ENCODE measurements at regions not wholly inside any gene's neighbourhood (a gene's known extent, or its start where the extent isn't known, plus 50 kb on each side); places are given as distances from the start of the nearest gene placed in this dataset.

- in situ Hi-C loops (cut with MboI; ENCODE audit: low pct_unique_long_range_greater_than_20kb, low sequenced_read_pairs, unreplicated experiment), result no loop called here
These were observed 334.4 kb upstream of the SALL3 start for GRCh38 chr18:78645216-78645615.

DNA sequence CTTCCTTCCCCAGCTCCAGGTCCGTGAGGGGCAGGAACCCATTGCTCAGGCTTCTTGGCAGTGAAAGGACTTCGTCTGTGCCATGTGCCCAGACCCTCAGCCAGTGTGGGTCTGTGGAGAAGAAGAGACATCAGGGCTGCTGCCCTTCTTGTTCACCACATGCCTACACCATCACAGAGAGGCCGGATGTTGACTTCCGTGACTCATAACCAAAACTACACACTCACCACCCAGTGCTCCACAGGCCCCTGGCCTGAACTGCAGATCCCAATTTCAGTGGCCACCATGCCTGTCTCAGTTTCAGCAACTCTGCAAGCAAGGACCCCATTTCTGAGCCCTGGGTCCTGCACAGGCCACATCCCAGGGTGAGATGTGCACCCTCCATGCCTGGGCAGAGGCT, 332.6 kb upstream of the SALL3 start:
- in situ Hi-C loops (cut with MboI; ENCODE audit: low pct_unique_long_range_greater_than_20kb, low sequenced_read_pairs, unreplicated experiment), result no loop called here
- TF ChIP-seq, protein P1, sequence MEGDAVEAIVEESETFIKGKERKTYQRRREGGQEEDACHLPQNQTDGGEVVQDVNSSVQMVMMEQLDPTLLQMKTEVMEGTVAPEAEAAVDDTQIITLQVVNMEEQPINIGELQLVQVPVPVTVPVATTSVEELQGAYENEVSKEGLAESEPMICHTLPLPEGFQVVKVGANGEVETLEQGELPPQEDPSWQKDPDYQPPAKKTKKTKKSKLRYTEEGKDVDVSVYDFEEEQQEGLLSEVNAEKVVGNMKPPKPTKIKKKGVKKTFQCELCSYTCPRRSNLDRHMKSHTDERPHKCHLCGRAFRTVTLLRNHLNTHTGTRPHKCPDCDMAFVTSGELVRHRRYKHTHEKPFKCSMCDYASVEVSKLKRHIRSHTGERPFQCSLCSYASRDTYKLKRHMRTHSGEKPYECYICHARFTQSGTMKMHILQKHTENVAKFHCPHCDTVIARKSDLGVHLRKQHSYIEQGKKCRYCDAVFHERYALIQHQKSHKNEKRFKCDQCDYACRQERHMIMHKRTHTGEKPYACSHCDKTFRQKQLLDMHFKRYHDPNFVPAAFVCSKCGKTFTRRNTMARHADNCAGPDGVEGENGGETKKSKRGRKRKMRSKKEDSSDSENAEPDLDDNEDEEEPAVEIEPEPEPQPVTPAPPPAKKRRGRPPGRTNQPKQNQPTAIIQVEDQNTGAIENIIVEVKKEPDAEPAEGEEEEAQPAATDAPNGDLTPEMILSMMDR (IDR thresholded peaks at IDR 0.05; ENCODE audit: extremely low read depth, insufficient read depth, missing control alignments), result no peak
- DNase-seq (ENCODE audit: low spot score), result no peak

More at GRCh38 chr18:78645216-78645615, 334.4 kb upstream of the SALL3 start:
- no peak for DNase-seq (ENCODE audit: low spot score)
- TF ChIP-seq, protein P1 (IDR thresholded peaks at IDR 0.05; ENCODE audit: extremely low read depth, insufficient read depth, missing control alignments), result no peak

GRCh38 chr18:78649421-78649820, 330.2 kb upstream of the SALL3 start:
- TF ChIP-seq, protein P1 (IDR thresholded peaks at IDR 0.05; ENCODE audit: extremely low read depth, insufficient read depth, missing control alignments), result no peak
- in situ Hi-C loops (cut with MboI; ENCODE audit: low pct_unique_long_range_greater_than_20kb, low sequenced_read_pairs, unreplicated experiment), result no loop called here

DNA sequence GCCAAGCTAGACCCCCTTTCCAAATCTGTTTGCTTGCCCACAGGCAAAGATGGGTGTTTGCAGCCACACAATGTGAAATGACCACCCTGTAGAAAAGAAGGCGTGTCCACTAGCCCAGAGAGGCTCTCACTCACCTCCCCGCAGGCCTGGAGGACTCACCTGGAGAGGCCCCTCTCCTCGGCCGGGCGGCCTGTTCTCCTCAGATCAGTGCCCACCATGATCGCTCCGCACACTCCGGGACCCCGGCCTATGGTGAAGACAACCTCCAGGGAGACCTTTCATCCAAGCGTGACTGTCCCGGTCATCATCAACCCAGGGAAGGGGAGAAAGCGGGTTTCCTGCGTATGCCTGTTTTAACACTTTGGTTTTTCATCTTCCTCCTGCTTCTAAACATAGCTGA, 328.7 kb upstream of the SALL3 start:
- DNase-seq (ENCODE audit: low spot score), result no peak
- TF ChIP-seq, protein P1 (IDR thresholded peaks at IDR 0.05; ENCODE audit: extremely low read depth, insufficient read depth, missing control alignments), result no peak
- in situ Hi-C loops (cut with MboI; ENCODE audit: low pct_unique_long_range_greater_than_20kb, low sequenced_read_pairs, unreplicated experiment), result no loop called here

More at GRCh38 chr18:78649421-78649820, 330.2 kb upstream of the SALL3 start:
- no peak for DNase-seq (ENCODE audit: low spot score)

DNA sequence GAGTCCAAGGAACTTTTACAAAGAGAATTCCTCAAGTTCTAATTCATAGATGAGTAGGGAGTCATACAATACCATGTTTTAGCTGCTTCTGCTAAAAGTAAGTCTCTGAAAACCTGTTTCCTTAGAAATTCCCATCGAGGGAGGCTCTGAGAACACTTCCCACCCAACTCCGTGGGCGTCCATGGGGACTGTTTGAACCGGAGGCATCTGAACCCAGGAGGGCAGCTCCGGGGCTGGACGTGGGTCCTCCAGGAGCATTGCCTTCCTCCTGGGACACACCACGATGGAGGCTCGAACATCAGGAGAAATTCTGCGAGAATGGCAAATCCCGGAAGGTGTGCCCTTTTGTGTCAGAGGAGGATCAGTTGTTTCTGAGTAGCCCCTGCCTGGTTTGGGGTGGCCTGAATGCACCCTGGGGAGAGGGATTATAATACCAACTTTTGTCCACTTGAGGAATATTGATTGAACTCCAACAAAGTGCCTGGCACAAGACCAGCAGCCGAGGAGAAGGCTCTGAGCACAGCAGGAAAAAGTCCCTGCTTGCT, 327.5 kb upstream of the SALL3 start:
- no peak for DNase-seq (ENCODE audit: low spot score)
- in situ Hi-C loops (cut with MboI; ENCODE audit: low pct_unique_long_range_greater_than_20kb, low sequenced_read_pairs, unreplicated experiment), result no loop called here
- TF ChIP-seq, protein P1 (IDR thresholded peaks at IDR 0.05; ENCODE audit: extremely low read depth, insufficient read depth, missing control alignments), result no peak

DNA sequence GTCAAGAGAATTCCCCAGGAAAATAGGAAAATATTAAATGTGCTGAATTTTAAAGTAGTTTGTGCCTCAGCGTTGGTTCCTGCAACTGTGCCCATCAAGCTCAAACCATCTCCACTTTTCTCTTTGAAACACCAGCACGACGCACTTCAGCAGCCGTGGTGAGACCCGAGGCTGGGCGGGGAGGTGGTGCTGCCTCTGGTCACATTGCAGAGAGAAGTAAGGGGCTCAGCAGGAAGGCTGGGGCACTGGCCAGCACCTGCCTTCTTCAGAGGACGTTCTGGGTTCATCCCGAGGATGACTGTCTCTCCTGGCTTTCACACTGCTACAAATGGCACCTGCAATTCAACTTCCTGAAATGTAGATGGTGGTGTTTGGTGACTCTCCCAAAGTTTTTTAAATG, 323.7 kb upstream of the SALL3 start:
- in situ Hi-C loops (cut with MboI; ENCODE audit: low pct_unique_long_range_greater_than_20kb, low sequenced_read_pairs, unreplicated experiment), result no loop called here
- DNase-seq (ENCODE audit: low spot score), result no peak
- TF ChIP-seq, protein P1 (IDR thresholded peaks at IDR 0.05; ENCODE audit: extremely low read depth, insufficient read depth, missing control alignments), result no peak
